HepG2 (cell line): ENCODE measurements at regions not wholly inside any gene's neighbourhood (a gene's known extent, or its start where the extent isn't known, plus 50 kb on each side); places are given as distances from the start of the nearest gene placed in this dataset.

Experiments
- BCL6 ChIP-seq: IDR thresholded peaks from 2 replicates; pipeline ENCODE4 v1.6.1; 2016; ENCODE audit warnings: missing genetic modification reagents, missing compliant biosample characterization
- CTCF ChIP-seq: sonication (generic); formaldehyde crosslinking; IDR thresholded peaks from 2 replicates; pipeline ENCODE4 v1.5.0; 2020; ENCODE audit warnings: mild to moderate bottlenecking, missing genetic modification reagents, moderate library complexity
- FOXP4 ChIP-seq: sonication (generic); formaldehyde crosslinking; IDR thresholded peaks from 2 replicates; pipeline ENCODE4 v1.4.0; 2020; ENCODE audit warnings: missing genetic modification reagents
- JUN ChIP-seq: sonication (generic); formaldehyde crosslinking; IDR thresholded peaks from 2 replicates; pipeline ENCODE4 v1.4.0; 2020; ENCODE audit warnings: mild to moderate bottlenecking, missing genetic modification reagents
- MZF1 ChIP-seq: sonication (generic); formaldehyde crosslinking; IDR thresholded peaks from 2 replicates; pipeline ENCODE4 v1.8.1; 2023; ENCODE audit warnings: mild to moderate bottlenecking, missing genetic modification reagents, borderline replicate concordance
- SMARCE1 ChIP-seq: fragments of 450-650 bp; IDR thresholded peaks from 2 replicates; pipeline ENCODE4 v1.6.1; 2017; ENCODE audit warnings: borderline replicate concordance

GRCh38 chr3:120524171-120524923, 71.8 kb upstream of the NDUFB4 start:
- no peak for TF ChIP-seq BCL6 (CRISPR knock-in tag)
- no peak for TF ChIP-seq JUN (CRISPR knock-in tag)
- TF ChIP-seq MZF1 (CRISPR knock-in tag), result no peak
- no peak for TF ChIP-seq CTCF
- TF ChIP-seq FOXP4, result no peak
- no peak for TF ChIP-seq SMARCE1
